Mesothelial cell of epicardium (in vitro differentiated cells): ENCODE measurements at regions not wholly inside any gene's neighbourhood (a gene's known extent, or its start where the extent isn't known, plus 50 kb on each side); places are given as distances from the start of the nearest gene placed in this dataset.

ENCODE experiments used
- DNase-seq, 2 experiments: peaks; one replicate each; pipeline ENCODE4 v3.0.0; 2021; ENCODE audit warnings: low spot score in 2 of 2; ENCODE audit not compliant: unreplicated experiment in 2 of 2
- H3K27ac Mint-ChIP-seq: 2 replicates; pipeline ENCODE4 v1.8.0; 2021; ENCODE audit warnings: mixed read lengths
- H3K27me3 Mint-ChIP-seq: 2 replicates; pipeline ENCODE4 v1.8.0; 2021; ENCODE audit warnings: low read depth, mixed read lengths
- H3K36me3 Mint-ChIP-seq: 2 replicates; pipeline ENCODE4 v1.8.0; 2021; ENCODE audit warnings: mixed read lengths
- H3K4me1 Mint-ChIP-seq: 2 replicates; pipeline ENCODE4 v1.8.0; 2021; ENCODE audit warnings: mixed read lengths
- H3K4me3 Mint-ChIP-seq: 2 replicates; pipeline ENCODE4 v1.8.0; 2021; ENCODE audit warnings: mild to moderate bottlenecking, moderate library complexity, mixed read lengths
- H3K9me3 Mint-ChIP-seq: 2 replicates; pipeline ENCODE4 v1.8.0; 2021; ENCODE audit warnings: mixed read lengths
- TF ChIP-seq, protein P1 (sequence below): fragments of 200-600 bp; sonication (generic); IDR thresholded peaks from one replicate; pipeline ENCODE4 v1.5.0; 2021; ENCODE audit warnings: antibody characterized with exemption; ENCODE audit not compliant: unreplicated experiment

DNA sequence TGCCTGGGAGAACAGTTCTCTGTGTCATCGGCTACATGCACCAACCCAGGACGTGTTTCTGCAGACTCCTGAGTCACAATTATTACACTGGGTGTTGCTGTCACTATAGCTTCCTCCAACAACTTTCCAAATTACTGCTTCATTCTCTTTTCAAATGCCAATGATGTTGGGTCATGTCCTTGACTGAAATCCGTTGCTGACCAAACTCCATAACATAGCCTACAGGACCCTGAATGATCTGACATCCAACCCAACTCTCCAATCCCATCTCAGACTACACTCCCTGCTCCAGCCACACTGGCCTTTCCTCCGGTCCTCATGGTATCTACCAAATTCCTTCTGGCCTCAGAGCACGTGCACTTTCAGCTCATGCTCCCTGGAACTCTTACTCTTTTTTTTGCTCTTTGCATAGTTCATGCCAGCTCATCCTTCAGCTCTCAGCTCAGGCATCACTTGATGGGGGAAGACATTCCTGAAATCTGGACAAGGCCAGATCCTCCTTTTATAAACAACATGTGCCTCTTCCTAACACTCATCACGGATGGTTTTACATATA lies 108.8 kb upstream of the PTPRG start:
- H3K4me3 Mint-ChIP-seq: no peak overlapping the region
- no peak overlapping the region for H3K27ac Mint-ChIP-seq
- DNase-seq: no peak
- no peaks in the 10 kb centered on the region for H3K9me3 Mint-ChIP-seq
- no peaks in the 10 kb centered on the region for H3K4me1 Mint-ChIP-seq
- TF ChIP-seq, protein P1, sequence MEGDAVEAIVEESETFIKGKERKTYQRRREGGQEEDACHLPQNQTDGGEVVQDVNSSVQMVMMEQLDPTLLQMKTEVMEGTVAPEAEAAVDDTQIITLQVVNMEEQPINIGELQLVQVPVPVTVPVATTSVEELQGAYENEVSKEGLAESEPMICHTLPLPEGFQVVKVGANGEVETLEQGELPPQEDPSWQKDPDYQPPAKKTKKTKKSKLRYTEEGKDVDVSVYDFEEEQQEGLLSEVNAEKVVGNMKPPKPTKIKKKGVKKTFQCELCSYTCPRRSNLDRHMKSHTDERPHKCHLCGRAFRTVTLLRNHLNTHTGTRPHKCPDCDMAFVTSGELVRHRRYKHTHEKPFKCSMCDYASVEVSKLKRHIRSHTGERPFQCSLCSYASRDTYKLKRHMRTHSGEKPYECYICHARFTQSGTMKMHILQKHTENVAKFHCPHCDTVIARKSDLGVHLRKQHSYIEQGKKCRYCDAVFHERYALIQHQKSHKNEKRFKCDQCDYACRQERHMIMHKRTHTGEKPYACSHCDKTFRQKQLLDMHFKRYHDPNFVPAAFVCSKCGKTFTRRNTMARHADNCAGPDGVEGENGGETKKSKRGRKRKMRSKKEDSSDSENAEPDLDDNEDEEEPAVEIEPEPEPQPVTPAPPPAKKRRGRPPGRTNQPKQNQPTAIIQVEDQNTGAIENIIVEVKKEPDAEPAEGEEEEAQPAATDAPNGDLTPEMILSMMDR: no peak
- no peaks in the 10 kb centered on the region for H3K27me3 Mint-ChIP-seq
- H3K36me3 Mint-ChIP-seq: no peaks in the 10 kb centered on the region

DNA sequence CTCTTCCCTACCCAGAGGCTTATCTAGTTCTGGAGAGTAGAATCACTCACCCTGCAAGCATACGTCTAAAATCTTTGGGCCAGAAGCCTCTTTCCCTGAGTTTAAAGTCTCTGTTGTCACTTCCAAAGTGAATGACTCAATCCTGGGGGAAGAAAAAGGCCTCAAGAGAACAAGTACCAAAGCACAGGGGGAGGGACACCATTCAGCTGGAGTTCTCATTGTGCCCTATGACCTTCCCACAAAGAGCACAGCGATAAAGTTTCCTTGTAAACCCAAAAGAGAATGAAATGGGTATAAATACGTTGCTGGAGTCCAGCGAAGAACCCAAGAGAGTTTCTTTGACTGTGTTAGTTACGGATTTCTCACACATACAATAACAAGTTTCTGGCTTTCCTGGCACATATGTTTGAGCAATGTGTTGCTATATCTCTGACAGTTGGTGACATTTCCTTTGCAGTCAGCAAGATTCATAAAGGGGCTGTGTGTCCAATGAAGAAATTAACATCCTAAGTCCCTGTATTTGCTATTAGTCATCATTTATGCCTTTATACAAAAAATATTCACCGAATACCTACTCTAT lies 107.3 kb upstream of the PTPRG start:
- H3K9me3 Mint-ChIP-seq: no peaks in the 10 kb centered on the region
- H3K27ac Mint-ChIP-seq: no peak overlapping the region
- H3K27me3 Mint-ChIP-seq: no peaks in the 10 kb centered on the region
- no peaks in the 10 kb centered on the region for H3K4me1 Mint-ChIP-seq
- H3K4me3 Mint-ChIP-seq: no peak overlapping the region
- TF ChIP-seq, protein P1: no peak
- H3K36me3 Mint-ChIP-seq: no peaks in the 10 kb centered on the region
- DNase-seq: no peak

DNA sequence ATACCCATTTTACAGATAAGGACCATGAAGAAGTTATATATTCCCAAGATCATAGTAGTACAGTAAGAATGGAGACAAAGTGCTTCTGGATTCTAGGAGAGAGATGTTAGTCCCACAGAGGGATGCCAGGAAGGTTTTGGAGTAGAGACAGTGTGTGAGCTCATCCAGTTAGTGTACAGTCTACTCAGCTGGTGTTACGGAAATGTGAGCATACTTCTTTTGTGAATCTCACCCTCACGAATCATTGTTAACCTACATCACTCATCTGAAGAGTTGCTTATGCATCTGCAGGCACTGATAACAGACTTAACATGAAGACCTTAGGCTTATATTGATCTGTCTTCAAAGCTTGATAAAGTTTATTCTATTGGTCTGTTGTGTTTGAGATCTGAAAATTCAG lies 106.6 kb upstream of the PTPRG start:
- H3K27me3 Mint-ChIP-seq: no peaks in the 10 kb centered on the region
- no peak overlapping the region for H3K4me3 Mint-ChIP-seq
- H3K9me3 Mint-ChIP-seq: no peaks in the 10 kb centered on the region
- no peaks in the 10 kb centered on the region for H3K4me1 Mint-ChIP-seq
- TF ChIP-seq, protein P1: no peak
- no peak for DNase-seq
- H3K36me3 Mint-ChIP-seq: no peaks in the 10 kb centered on the region
- H3K27ac Mint-ChIP-seq: no peak overlapping the region

DNA sequence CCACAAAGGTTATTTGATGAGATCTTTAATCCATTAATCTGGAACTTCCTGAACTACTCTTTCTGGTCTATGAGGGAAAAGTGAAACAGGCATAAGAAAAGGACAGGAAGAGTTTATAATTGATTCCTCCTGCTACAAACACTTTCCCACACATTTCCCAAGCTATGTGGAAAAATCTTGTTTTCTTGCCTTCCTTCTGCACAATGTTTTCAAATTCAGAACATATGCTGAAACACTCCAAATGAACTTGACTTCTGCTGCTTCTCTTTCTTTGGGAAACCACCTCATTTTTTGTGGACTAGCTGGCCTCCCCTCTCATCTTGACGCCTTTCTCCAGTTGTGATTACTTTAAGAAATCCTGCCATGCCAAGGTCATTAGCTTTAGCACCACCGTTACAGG lies 100.7 kb upstream of the PTPRG start:
- H3K36me3 Mint-ChIP-seq: no peaks in the 10 kb centered on the region
- no peak overlapping the region for H3K27ac Mint-ChIP-seq
- H3K9me3 Mint-ChIP-seq: no peaks in the 10 kb centered on the region
- H3K27me3 Mint-ChIP-seq: no peaks in the 10 kb centered on the region
- no peak for DNase-seq
- H3K4me3 Mint-ChIP-seq: no peak overlapping the region
- TF ChIP-seq, protein P1: no peak
- H3K4me1 Mint-ChIP-seq: no peaks in the 10 kb centered on the region

DNA sequence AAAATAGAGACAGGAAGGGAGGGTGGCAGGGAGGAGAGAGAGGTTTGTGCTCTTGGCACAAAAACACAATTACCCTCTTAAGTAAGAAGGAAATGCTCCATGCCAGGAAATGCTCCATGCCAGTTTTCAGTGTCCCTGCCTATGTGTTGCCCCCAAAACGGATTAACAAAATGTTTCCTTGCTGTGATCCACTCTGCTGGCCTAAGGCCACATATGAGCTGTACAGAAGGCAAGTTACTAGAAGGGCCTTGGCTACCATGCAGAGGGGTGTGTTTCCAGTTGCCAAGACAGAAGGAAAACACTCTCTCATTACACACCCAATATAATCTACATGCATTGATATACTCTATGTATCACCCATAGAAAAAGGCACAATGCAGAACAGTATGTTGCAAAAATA lies 98.2 kb upstream of the PTPRG start:
- TF ChIP-seq, protein P1: no peak
- H3K36me3 Mint-ChIP-seq: no peaks in the 10 kb centered on the region
- no peaks in the 10 kb centered on the region for H3K9me3 Mint-ChIP-seq
- peaks cover 5% of the 10 kb centered on the region for H3K27me3 Mint-ChIP-seq
- no peak overlapping the region for H3K4me3 Mint-ChIP-seq
- DNase-seq: no peak
- H3K27ac Mint-ChIP-seq: no peak overlapping the region
- H3K4me1 Mint-ChIP-seq: no peaks in the 10 kb centered on the region
